Glomerular visceral epithelial cell (primary cell): ENCODE measurements at regions not wholly inside any gene's neighbourhood (a gene's known extent, or its start where the extent isn't known, plus 50 kb on each side); places are given as distances from the start of the nearest gene placed in this dataset.
"Not testable (repeated sequence)": the region's sequence is repeated elsewhere in the genome, so short reads cannot be mapped to it uniquely, and the experiment has no call there.

Source experiments
- DNase-seq: peaks from one replicate; pipeline ENCODE4 v3.0.0-alpha.2; 2016; ENCODE audit errors: extremely low spot score

DNA sequence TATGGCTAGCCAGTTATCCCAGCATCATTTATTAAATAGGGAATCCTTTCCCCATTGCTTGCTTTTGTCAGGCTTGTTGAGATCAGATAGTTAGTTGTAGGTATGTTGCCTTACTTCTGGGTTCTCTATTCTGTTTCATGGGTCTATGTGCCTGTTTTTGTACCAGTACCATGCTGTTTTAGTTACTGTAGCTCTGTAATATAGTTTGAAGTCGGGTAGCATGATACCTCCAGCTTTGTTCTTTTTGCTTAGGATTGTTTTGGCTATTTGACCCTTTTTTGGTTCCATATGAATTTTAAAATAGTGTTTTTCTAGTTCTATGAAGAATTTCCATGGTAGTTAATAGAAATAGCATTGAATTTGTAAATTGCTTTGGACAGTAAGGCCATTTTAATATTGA lies 300.5 kb downstream of the PTGER3 start:
- not testable (repeated sequence) for DNase-seq

DNA sequence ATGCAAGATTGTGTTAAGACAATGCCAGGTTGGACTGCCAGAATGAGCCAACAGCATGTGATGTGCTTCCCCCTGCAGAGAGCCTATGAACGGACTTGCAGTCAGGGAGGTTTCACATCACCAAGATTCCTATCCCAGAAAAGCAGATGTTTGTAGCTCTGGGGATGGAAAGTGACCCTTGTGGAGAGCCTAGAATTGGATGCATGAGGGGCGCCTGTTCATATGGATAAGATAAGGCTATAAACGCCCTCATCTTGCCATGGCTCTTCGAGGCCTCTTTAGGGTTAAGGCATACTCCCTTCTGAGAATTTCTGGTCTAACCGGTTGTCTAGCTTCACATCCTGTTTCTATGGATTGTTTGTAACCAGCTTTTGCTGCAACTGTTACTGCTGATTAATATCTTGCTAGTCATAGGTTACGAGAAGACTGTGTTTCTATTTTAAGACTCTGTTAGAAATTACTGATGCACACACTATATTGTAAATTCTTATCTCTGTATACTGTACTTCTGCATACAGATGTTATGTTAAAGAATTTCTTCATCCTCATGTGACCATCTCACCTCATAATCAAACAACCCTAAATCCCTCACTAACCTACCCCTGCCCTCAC lies 295.8 kb downstream of the PTGER3 start:
- DNase-seq: not testable (repeated sequence)

DNA sequence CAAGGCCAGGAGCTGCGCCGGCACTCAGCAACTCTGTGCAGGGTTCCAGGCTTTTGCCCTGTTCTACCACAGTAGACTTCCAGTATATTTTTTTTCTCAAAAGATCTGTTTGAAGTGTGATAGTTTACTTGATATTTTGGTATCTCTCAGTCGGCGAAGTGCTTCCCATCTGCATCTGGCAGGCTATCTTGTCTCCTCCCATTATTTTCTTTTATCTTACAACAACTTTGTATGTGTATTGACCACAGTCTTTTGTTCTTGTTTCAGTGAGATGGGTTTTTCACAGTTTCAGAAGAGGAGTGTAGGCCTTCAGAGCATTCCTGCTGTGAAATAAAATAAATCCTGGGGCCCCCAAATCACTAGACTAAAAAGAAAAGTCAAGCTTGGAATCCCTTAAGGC lies 292.9 kb downstream of the PTGER3 start:
- DNase-seq: no peak

DNA sequence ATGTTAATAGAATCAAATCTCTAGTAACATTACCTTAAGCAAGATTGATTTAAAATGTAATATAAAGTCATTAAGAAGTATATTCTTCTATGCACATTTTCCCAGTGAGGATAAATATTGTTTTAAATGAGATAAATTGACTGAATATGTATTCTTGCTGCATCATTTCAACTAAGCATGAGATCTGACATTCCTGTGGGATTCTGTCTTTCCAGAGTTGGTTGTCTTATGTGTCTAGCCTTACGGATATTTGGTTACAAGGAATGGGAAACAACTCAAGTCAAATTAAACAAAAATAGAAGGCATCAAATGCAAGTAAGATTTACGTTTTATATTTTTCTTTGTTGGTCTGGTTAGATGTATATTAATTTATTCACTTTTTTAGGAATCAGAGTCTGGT lies 287.5 kb downstream of the PTGER3 start:
- no peak for DNase-seq

DNA sequence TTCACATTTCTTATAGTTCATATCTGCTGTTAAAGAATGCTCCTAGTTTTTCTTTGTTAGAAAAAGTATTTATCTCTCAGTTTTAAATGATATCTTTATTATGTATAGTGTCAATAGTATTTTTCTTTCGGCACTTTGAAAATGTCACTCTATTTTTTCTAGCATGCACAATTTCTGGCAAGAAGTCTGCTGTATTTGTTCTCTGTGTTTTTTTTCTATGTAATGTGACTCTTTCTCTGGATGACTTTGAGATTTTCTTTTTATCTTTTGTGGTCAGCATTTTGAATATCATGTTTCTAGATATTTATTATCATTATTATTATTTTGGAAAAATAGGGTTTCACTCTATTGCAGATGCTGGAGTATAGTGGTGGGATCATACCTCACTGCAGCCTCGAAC lies 285.2 kb downstream of the PTGER3 start:
- no peak for DNase-seq

DNA sequence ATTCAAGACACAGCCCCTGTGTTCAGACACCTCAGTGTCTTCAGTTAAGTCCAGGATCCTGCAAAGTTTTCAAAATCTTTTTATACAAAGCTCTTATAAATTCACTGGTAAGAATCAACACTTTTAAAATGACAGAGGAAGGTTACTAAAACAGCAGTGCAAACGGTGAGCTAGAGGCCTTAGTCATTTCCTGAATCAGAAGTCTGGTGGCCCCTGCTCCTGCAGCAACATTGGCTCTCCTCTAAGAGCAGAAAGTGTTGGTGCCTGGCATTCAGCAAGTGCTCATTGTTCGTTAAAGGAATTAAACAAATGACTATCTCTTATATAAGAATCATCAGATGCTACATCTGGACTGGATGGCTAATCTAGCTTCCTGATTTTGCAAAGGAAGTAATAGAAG lies 282.9 kb downstream of the PTGER3 start:
- no peak for DNase-seq

DNA sequence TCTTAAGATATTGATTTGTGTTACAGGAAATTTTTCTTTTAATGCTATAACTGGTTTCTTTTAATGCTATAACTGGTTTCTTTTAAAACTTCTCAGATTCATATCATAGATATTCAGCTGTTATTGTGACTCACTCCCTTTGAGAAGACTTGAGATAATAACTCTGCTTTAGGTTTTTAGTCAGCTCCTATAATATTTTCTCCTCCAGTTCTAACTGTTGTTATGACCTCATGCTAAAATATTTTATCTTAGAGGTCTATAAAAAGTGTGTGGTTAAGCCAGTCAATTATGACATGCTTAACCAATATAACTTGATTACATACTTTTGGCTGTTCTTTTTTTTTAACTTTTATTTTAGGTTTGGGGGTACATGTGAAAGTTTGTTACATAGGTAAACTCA lies 280.2 kb downstream of the PTGER3 start:
- DNase-seq: no peak

DNA sequence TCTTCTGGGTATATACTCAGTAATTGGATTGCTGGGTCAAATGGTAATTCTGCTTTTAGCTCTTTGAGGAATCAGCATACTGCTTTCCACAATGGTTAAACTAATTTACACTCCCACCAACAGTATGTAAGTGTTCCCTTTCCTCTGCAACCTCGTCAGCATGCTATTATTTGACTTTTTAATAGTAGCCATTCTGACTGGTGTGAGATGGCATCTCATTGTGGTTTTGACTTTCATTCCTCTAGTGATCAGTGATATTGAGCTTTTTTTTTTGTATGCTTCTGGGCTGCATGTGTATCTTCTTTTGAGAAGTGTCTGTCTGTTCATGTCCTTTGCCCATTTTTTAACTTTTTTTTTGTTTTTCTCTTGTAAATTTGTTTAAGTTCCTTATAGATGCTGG lies 279.4 kb downstream of the PTGER3 start:
- DNase-seq: no peak

DNA sequence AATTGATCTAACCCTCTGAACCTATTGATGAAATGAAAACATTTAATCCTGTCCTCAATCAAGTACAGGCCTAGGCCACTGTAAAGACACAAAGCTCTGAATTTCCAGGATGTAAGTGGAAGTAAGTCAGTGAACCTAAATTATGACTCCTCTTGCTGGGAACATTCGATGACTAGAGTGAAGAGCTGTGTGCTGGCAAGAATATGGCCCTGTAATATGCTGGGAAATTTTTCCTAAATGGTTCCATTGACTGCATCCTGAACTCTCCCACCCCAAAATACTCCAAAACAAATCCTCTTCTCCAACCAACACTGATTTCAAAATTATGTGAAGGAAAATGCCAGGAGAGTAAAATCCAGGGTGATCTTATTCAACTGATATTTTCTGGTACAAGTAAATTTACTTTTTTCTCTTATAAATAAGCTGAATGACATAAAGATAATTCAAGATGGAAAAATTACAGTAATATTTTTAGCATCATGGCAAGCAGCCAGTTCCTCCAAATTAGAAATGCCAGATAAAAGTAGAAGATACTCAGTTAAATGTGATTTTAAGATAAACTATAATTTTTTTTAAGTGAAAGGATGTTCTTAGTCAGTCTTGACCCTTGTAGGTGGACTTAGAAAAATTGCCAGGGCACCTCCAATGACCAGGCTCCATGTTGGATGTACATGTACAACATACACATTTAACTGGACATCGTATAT lies 269.4 kb downstream of the PTGER3 start:
- no peak for DNase-seq

DNA sequence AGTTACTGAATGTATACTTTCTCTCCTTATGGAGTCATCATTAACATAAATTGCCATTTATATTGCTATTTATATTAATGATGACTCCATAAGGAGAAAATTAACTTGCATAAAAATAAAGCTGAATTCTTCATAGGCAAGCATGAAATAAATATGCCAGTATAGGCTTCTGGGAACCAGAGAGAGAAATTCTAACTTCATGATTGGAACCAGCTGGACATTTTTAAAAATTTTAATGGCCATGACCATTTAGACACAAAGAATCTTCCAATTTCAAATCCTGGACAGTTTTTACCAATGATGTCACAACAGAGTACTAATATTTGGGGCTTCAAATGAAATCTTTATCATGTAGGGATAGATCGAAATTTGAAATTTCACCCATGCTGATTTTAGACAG lies 268.7 kb downstream of the PTGER3 start:
- no peak for DNase-seq

DNA sequence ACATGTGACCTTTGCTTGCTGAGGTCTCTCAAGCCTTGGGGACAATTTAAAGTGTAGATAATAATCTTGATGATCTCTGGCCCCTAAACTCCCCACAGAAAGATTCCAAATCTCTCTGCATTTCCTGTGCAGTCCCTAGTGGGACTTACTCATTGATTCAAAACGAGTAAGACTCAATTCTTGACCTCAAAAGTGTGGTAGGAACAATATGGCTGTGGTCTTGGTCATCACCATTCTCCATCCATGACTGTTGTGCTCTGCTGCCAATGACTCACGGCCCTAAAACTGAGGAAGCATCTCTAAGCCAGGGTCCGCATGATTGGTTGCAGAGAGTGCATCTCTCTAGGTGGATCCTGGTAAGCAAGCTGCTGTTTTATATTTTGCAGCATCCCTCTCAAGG lies 268.0 kb downstream of the PTGER3 start:
- no peak for DNase-seq

DNA sequence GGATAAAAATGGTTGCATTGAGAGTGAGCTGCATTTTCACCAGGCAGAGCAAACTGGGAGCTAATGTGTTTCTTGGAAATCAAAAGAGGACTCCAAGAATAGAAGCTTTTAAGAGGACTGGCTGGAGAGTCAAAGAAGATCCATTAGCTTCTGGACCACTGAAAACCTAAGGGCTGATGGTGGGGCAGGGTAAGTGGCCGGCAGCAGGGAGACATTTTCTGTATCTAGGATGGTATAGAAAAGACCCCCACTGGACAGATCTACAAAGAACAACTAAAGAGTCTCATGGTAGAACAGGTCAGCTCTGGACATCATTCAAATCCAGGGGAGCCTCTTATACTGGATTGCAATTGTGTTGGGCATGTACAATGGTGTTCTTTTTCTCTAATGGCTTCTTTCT lies 262.3 kb downstream of the PTGER3 start:
- no peak for DNase-seq

DNA sequence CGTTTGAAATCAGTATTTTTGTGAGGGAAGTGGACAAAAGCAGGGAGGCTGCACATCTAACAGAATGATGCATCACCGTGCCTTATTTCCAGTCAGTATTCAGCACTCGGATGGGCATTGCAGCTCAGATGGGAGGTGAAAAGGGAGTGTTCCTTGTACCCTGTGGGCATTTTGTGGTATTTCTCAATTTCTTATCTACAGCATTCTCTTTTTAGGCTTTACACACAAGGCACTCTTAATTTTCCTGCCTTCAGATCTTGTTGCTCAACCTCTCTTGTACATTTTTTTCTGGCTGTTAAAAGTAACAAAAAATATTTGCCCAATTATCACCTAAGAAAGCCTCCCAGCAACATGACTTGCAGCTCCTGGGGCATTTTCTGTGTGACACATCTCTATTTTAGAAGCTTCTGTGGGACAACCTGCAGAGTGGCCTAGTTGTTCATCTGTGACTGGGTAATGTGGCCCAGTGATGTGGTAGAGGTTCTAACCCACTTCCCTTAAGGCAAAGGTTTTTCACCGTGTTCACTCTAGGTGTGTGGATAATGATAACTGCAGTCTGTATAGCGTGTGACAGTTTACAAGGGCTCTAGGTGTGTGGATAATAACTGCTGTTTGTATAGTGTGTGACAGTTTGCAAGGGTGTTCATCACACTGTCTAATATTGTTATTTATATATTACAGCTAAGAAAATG lies 257.2 kb downstream of the PTGER3 start:
- no peak for DNase-seq

DNA sequence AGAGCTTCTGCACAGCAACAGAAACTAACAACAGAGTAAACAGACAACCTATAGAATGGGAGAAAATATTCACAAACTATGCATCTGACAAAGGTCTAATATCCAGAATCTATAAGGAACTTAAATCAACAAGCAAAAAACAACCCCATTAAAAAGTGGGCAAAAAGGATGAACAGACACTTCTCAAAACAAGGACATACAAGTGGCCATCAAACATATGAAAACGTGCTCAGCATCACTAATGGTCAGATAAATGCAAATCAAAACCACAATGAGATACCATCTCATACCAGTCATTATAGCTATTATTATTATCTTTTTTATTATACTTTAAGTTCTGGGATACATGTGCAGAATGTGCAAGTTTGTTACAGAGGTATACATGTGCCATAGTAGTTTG lies 252.6 kb downstream of the PTGER3 start:
- not testable (repeated sequence) for DNase-seq

DNA sequence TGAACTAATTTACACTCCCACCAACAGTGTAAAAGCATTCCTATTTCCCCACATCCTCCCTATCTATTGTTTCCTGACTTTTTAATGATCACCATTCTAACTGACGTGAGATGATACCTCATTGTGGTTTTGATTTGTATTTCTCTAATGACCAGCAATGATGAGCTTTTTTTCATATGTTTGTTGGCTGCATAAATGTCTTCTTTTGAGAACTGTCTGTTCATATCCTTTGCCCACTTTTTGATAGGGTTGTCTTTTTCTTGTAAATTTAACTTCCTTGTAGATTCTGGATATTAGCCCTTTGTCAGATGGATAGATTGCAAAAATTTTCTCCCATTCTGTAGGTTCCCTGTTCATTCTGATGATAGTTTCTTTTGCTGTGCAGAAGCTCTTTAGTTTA lies 251.3 kb downstream of the PTGER3 start:
- not testable (repeated sequence) for DNase-seq

DNA sequence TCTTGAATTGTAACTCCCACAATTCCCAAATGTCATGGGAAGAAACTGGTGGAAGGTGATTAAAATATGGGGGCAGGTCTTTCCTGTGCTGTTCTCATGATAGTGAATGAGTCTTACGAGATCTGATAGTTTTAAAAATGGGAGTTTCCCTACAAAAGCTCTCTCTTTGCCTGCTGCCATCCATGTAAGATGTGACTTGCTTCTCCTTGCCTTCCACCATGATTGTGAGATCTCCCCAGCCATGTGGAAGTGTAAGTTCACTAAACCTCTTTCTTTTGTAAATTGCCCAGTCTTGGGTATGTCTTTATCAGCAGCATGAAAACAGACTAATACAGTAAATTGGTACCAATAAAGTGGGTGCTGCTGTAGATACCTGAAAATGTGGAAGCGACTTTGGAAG lies 245.0 kb downstream of the PTGER3 start:
- DNase-seq: not testable (repeated sequence)

DNA sequence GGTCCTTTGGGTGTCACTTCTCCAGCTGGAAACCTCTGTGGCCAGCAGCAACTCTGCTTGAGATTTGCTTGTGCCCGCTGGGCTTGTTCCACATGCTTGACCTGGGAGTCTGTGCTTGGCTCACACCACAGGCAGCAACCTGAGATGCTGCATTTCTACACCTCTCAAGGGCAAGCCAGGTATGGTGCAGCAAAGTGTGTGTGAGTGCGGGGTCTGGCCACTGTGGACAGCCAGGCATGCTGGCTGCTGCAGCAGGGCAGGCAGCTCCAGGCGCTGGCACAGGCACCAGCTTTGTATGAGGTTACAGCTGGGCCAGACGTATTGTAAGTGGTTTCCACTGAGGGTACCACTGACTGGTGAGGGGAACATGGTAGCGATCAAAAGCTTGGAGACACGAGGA lies 242.0 kb downstream of the PTGER3 start:
- DNase-seq: no peak

DNA sequence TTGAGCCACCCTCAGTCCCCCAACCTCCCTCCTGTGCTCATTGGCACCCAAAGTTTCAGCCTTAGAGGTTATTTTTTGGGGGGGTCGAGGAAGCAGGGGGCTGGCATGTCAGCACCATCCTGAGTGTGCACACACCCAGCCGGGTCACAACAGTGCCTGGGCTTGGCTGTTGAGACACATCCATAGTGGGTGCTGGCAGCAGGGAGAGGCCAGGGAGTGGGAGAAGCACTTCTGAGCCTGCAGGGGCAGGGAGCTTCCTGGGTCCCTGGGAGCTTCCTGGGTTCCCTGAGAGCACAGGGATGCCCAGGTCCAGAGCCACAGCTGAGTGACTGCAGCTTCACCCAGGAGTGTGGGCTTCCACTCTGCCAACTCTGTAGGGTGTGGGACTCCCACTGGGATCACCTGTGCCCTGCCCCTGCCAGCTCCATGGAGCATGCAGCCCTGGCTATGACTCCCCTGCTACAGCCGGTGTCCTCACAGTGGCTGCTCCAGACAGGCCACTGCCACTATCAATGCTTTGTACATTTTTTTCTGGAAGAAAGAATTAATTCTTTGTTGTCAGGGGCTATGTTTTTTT lies 240.4 kb downstream of the PTGER3 start:
- DNase-seq: no peak

DNA sequence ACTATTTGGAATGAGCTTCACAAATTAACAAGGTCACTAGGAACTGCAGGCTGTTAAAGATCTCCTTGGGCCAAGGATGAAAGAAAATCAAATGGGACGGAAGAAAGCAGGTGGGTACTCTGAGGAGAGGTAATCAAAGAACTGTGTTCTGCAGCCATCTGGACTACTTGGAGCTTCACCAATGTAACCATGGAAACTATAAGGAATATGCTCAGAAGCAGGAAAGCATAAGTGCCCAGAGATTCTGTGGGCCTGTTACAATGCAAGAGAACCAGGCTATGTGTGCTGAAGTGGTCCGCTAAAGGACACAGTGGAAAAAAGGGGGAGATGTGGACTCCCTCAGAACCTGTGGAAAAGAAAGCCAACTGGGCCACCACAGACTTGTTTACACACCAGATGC lies 238.5 kb downstream of the PTGER3 start:
- DNase-seq: no peak

DNA sequence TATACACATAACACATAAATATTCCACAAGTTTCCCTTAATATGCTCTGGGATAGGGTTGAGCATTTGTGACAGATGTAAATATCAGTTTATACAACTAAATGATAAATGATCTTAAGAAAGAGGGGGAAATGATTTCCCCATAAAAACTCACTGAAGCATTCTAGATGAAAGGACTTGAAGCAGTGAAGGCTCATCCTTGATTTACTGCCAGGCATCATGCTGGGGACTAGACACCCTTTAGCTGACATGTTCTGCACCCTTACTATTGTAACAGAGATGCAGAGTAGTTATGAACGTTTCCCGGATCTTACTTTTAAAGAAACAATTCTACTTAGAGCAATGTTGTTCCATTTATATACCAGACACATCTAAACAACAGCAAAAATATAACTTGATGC lies 235.8 kb downstream of the PTGER3 start:
- DNase-seq: no peak

DNA sequence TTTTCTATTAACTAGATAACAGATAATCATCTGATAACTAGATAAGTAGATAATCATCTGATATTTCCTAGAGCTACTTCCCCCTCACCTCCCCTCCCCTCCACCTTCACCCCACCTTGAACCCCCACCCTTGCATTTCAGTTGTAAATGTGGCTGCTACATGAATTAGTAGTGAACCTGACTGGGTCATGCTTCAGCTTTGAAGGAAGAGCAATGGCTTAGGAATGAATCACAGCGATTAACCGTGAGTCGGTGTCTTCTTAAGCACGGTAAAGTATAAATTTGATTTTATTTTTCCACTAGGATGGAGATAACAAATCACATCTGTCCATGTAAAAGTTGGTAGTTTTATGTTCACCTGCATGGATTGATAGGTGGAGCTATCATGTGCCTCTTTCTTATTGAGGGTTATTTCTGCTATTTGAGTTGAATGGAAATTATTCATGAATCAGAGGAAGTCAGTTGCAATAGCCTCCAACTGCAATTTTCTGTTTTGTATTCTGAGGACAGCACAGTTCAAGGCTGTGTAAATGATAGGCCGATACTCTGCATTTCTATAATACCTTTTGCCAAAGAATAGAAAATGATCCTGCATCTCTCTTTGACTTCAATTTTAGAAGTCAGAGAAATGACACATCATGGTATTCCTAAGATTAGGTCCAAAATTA lies 235.0 kb downstream of the PTGER3 start:
- no peak for DNase-seq

DNA sequence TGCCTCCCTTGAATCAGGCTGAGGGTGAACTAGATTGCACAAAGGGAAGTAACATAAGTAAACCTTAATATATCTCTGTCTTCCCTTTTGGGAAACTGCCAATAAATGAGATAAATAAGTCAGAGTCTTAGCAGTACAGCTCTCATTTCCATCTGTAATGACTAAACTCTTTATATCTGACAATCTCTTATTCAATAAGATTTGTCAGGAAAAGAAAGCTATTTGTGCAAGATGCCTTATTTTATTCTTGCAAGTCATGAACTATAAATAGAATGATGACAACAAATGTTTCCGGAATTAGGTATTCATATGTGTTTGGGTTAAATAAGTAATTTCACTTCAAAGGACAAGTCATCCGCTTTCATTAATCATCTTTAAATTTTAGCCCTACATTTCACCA lies 229.2 kb downstream of the PTGER3 start:
- DNase-seq: no peak
